CD14-positive monocyte (primary cell): ENCODE measurements at regions not wholly inside any gene's neighbourhood (a gene's known extent, or its start where the extent isn't known, plus 50 kb on each side); places are given as distances from the start of the nearest gene placed in this dataset.

ENCODE experiments used
- DNase-seq, 3 donors: peaks; one replicate each; pipeline ENCODE4 v3.0.0-alpha.2; 2011 to 2022
- H2AFZ ChIP-seq: 2 replicates; pipeline ENCODE4 v1.6.0; 2012; ENCODE audit warnings: mild to moderate bottlenecking, low read depth, low read length, inconsistent platforms; ENCODE audit not compliant: insufficient read depth, poor library complexity, severe bottlenecking
- H3K27ac ChIP-seq, 2 donors: 1 replicate in 1 of 2; 2 replicates in 1 of 2; pipeline ENCODE4 v1.5.1; 2012 to 2013; ENCODE audit warnings: low read length in 2 of 2, control low read depth in 1 of 2, inconsistent platforms in 1 of 2, low read depth in 1 of 2, mild to moderate bottlenecking in 1 of 2
- H3K27me3 ChIP-seq, 2 donors: one replicate each; pipeline versions ENCODE4 v1.6.0 to v1.6.1; 2011 to 2013; ENCODE audit warnings: low read length in 2 of 2; ENCODE audit not compliant: control insufficient read depth in 2 of 2, insufficient read depth in 2 of 2
- H3K36me3 ChIP-seq, 2 donors: replicated peaks in 1 of 2; 1 replicate in 1 of 2; 2 replicates in 1 of 2; pipeline versions ENCODE4 v1.5.1 to v1.6.1; 2012 to 2013; ENCODE audit warnings: low read length in 2 of 2, control low read depth in 1 of 2, inconsistent platforms in 1 of 2, mild to moderate bottlenecking in 1 of 2; ENCODE audit not compliant: insufficient read depth in 2 of 2, control insufficient read depth in 1 of 2
- H3K4me1 ChIP-seq, 2 donors: 1 replicate in 1 of 2; 2 replicates in 1 of 2; pipeline versions ENCODE4 v1.5.1 to v1.6.1; 2012 to 2013; ENCODE audit warnings: low read length in 2 of 2, control low read depth in 1 of 2, inconsistent platforms in 1 of 2, mild to moderate bottlenecking in 1 of 2, moderate library complexity in 1 of 2; ENCODE audit not compliant: insufficient read depth in 2 of 2, control insufficient read depth in 1 of 2
- H3K4me2 ChIP-seq: replicated peaks from 2 replicates; pipeline ENCODE3; 2012; ENCODE audit warnings: low read length, moderate library complexity, mild to moderate bottlenecking; ENCODE audit not compliant: poor library complexity, severe bottlenecking; ENCODE audit errors: extremely low read depth
- H3K4me3 ChIP-seq, 3 experiments: fragments of 200-600 bp in 1 of 3; sonication (generic) in 1 of 3; replicated peaks in 1 of 3; 1 replicate in 2 of 3; 2 replicates in 1 of 3; pipeline ENCODE4 v1.5.1; 2011 to 2013; ENCODE audit warnings: low read length in 3 of 3, mild to moderate bottlenecking in 3 of 3, control low read depth in 2 of 3, low read depth in 2 of 3, inconsistent platforms in 1 of 3, moderate library complexity in 1 of 3
- H3K79me2 ChIP-seq: 2 replicates; pipeline ENCODE4 v1.6.0; 2012; ENCODE audit warnings: mild to moderate bottlenecking, control low read depth, inconsistent platforms, low read length, moderate library complexity; ENCODE audit not compliant: insufficient read depth
- H3K9ac ChIP-seq: 2 replicates; pipeline ENCODE4 v1.6.0; 2017; ENCODE audit warnings: low read length, mild to moderate bottlenecking; ENCODE audit not compliant: insufficient read depth, poor library complexity, severe bottlenecking
- H3K9me3 ChIP-seq, 2 donors: replicated peaks in 1 of 2; 1 replicate in 1 of 2; 2 replicates in 1 of 2; pipeline versions ENCODE4 v1.5.1 to v1.6.1; 2012 to 2013; ENCODE audit warnings: low read length in 2 of 2, control low read depth in 1 of 2; ENCODE audit not compliant: control insufficient read depth in 1 of 2, insufficient read depth in 1 of 2
- H4K20me1 ChIP-seq: 2 replicates; pipeline ENCODE4 v1.6.0; 2012; ENCODE audit warnings: mild to moderate bottlenecking, low read length, control low read depth, moderate library complexity; ENCODE audit not compliant: insufficient read depth
- H3K27ac Mint-ChIP-seq, 7 donors: one replicate each; pipeline ENCODE4 v1.8.0; 2020; ENCODE audit warnings: mild to moderate bottlenecking in 7 of 7, mixed read lengths in 7 of 7, moderate library complexity in 6 of 7, inconsistent platforms in 2 of 7
- H3K27me3 Mint-ChIP-seq, 3 donors: one replicate each; pipeline ENCODE4 v1.8.0; 2021 to 2022; ENCODE audit warnings: low read depth in 3 of 3, mild to moderate bottlenecking in 3 of 3, mixed read lengths in 3 of 3, moderate library complexity in 3 of 3, inconsistent platforms in 1 of 3
- H3K36me3 Mint-ChIP-seq, 2 donors: one replicate each; pipeline ENCODE4 v1.8.0; 2020; ENCODE audit warnings: mixed read lengths in 2 of 2, inconsistent platforms in 1 of 2, mild to moderate bottlenecking in 1 of 2
- H3K4me1 Mint-ChIP-seq: one replicate; pipeline ENCODE4 v1.8.0; 2020; ENCODE audit warnings: mild to moderate bottlenecking, mixed read lengths
- H3K4me3 Mint-ChIP-seq, 2 donors: one replicate each; pipeline ENCODE4 v1.8.0; 2020; ENCODE audit warnings: mild to moderate bottlenecking in 2 of 2, mixed read lengths in 2 of 2, moderate library complexity in 1 of 2
- H3K9me3 Mint-ChIP-seq, 7 donors: one replicate each; pipeline ENCODE4 v1.8.0; 2020 to 2022; ENCODE audit warnings: mixed read lengths in 7 of 7, mild to moderate bottlenecking in 6 of 7, moderate library complexity in 6 of 7, inconsistent platforms in 2 of 7
- WGBS: methylation state at CpG from one replicate; pipeline ENCODE4 v1.1.5; 2013; ENCODE audit warnings: missing lambda C conversion rate; ENCODE audit not compliant: insufficient coverage; 5-methylcytosine and 5-hydroxymethylcytosine counted together
- intact Hi-C, 2 donors: fragments of 100-400 bp; cut with micrococcal nuclease; formaldehyde crosslinking; loops; one replicate each; pipeline versions ENCODE4 v1.15.0 to v1.15.1; 2023
- TF ChIP-seq, protein P1 (sequence below): fragments of 200-600 bp; IDR thresholded peaks from one replicate; pipeline ENCODE4 v1.8.0; 2022; ENCODE audit warnings: antibody characterized with exemption, mild to moderate bottlenecking

DNA sequence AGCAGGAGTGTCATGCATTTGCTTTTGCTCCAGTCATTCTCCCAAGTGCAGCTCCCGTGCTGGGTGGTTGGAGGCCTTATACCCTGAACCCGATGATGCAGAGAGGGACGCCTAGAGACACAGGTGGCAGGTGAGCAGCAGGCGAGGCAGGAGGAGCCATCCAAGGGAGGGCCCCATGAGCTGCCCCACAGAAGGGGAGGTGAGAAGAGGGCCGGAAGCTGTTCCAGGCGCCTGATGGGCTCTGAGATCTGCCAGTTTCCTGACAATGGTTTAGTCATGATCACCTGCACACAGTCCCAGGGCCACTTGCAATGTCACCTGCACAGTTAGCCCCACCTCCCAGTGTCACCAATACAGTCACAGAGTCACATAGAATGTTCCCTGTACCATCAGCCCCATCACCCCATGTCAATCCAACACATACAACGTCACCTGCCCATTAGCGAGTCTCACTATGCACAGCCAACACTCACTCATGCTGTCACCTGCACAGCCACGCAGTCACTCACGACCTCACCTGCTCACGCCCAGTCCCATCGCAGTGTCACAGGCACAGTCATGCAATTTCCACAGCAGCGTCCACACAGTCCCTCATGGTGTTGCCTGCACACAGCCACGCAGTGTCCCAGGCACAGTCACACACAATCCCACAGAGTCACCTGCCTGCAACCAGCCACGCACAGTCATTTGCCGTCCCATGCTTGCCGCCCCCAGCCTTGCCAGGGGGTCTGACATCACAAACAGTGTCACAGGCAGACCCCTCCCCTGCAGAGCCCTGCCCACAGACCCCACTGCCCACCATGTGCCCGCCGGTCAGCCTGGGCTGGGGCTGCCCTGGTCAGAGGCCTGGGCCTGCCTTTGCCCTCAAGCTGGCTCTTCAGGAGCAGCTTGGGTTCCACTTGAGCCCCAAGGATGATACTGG, 113.4 kb downstream of the LHX2 start:
- H3K4me3 ChIP-seq = no peak overlapping the region
- intact Hi-C loops = loop anchor here (5.0 kb wide), 3 partner anchors 72 to 197 kb away; no protein-coding TSS in a partner anchor
- H3K27me3 ChIP-seq = no peaks in the 10 kb centered on the region
- H3K79me2 ChIP-seq = no peaks in the 10 kb centered on the region
- Mint-ChIP-seq H3K36me3 (no peaks in the 10 kb centered on the region), H3K4me1 (peaks cover 10% of the 10 kb centered on the region), H3K9me3 (peaks cover 0 to 12% (median 3%) of the 10 kb centered on the region in 7 donors), H3K27me3 (peaks cover 1 to 7% (median 3%) of the 10 kb centered on the region in 3 donors), H3K27ac (no peak overlapping the region), H3K4me3 (no peak overlapping the region)
- peaks cover 4% of the 10 kb centered on the region for H4K20me1 ChIP-seq
- no peaks in the 10 kb centered on the region for H3K36me3 ChIP-seq
- no peak overlapping the region for H3K9ac ChIP-seq
- no peak overlapping the region for H3K27ac ChIP-seq
- WGBS = 94% methylated on average over 17 of the region's 19 CpGs
- TF ChIP-seq, protein P1, sequence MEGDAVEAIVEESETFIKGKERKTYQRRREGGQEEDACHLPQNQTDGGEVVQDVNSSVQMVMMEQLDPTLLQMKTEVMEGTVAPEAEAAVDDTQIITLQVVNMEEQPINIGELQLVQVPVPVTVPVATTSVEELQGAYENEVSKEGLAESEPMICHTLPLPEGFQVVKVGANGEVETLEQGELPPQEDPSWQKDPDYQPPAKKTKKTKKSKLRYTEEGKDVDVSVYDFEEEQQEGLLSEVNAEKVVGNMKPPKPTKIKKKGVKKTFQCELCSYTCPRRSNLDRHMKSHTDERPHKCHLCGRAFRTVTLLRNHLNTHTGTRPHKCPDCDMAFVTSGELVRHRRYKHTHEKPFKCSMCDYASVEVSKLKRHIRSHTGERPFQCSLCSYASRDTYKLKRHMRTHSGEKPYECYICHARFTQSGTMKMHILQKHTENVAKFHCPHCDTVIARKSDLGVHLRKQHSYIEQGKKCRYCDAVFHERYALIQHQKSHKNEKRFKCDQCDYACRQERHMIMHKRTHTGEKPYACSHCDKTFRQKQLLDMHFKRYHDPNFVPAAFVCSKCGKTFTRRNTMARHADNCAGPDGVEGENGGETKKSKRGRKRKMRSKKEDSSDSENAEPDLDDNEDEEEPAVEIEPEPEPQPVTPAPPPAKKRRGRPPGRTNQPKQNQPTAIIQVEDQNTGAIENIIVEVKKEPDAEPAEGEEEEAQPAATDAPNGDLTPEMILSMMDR = no peak
- H3K4me2 ChIP-seq = no peak overlapping the region
- no peak overlapping the region for H2AFZ ChIP-seq
- H3K9me3 ChIP-seq = peaks cover 0 to 7% of the 10 kb centered on the region in 2 donors
- no peak for DNase-seq
- H3K4me1 ChIP-seq = no peaks in the 10 kb centered on the region

DNA sequence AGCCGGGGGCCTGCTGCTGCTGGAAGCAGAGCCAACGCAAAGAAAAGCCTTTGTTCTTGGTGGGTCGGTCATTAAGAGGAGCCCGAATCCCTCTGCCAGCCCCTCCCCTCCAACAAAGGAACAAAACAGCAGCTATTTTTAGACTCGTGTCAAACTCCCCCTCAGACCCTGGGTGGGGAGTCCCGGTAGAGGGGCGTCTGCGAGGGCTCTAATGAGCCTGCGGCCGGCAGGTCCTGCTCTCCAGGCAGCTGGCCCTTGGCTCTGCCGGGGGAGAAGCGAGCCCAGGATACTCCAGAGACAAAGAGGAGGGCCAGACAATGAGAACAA, 114.0 kb downstream of the LHX2 start:
- DNase-seq = no peak
- intact Hi-C loops = loop anchor here (5.0 kb wide), 3 partner anchors 72 to 197 kb away; no protein-coding TSS in a partner anchor
- Histone ChIP-seq H3K4me3 (no peak overlapping the region), H3K79me2 (no peaks in the 10 kb centered on the region), H3K36me3 (no peaks in the 10 kb centered on the region), H3K9me3 (peaks cover 0 to 7% of the 10 kb centered on the region in 2 donors), H3K4me2 (no peak overlapping the region), H3K27me3 (no peaks in the 10 kb centered on the region), H2AFZ (no peak overlapping the region), H4K20me1 (peaks cover 4% of the 10 kb centered on the region), H3K9ac (no peak overlapping the region), H3K27ac (no peak overlapping the region), H3K4me1 (no peaks in the 10 kb centered on the region)
- H3K36me3 Mint-ChIP-seq = no peaks in the 10 kb centered on the region
- H3K9me3 Mint-ChIP-seq = peaks cover 0 to 12% (median 3%) of the 10 kb centered on the region in 7 donors
- H3K4me1 Mint-ChIP-seq = peaks cover 10% of the 10 kb centered on the region
- H3K4me3 Mint-ChIP-seq = no peak overlapping the region
- WGBS = 84% methylated on average over 5 of the region's 12 CpGs
- peaks cover 3 to 7% (median 4%) of the 10 kb centered on the region in 3 donors for H3K27me3 Mint-ChIP-seq
- TF ChIP-seq, protein P1 = no peak
- H3K27ac Mint-ChIP-seq = no peak overlapping the region
